Adrenal gland (tissue), 5 donors: ENCODE measurements at regions not wholly inside any gene's neighbourhood (a gene's known extent, or its start where the extent isn't known, plus 50 kb on each side); places are given as distances from the start of the nearest gene placed in this dataset.

Source experiments
- POLR2A ChIP-seq, 2 donors: fragments of 450-650 bp; IDR thresholded peaks; one replicate each; pipeline ENCODE4 v1.6.1; 2017; ENCODE audit warnings: antibody characterized with exemption in 2 of 2, mild to moderate bottlenecking in 2 of 2, moderate library complexity in 1 of 2
- TF ChIP-seq, protein P1 (sequence below), 6 experiments: fragments of 450-650 bp in 4 of 6; fragments of 200-600 bp in 2 of 6; sonication (generic) in 1 of 6; IDR thresholded peaks; 1 replicate in 5 of 6; 2 replicates in 1 of 6; pipeline versions ENCODE4 v1.5.1 to v1.8.0; 2016 to 2021; ENCODE audit warnings: antibody characterized with exemption in 6 of 6, mild to moderate bottlenecking in 2 of 6, moderate library complexity in 1 of 6
- donor health status: DM: no; HTN: no; CAD: no.

DNA sequence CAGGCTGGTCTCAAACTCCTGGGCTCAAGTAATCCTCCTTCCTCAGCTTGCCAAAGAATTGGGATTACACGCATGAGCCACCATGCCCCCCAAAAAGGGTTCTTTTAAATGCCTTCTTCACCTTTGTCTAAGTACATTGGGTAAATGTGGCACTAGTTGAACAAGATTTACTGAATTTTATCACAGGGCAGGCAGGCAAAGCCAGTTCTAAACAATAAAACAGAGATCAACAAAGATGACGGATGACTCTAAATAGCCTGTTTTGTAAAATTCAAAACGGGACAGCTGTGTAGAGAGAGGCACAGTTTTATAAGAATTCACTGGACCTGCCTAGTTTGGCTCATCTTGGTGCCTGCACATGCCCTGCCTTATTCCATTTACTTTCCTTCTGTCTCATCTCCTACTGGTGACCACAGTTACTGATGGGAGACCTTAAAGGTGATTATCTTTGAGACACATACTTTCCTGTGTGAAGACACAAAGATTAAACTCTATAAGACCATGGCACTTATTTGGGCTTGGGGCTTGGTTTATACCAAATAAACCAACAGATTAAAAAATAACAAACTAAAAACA is 149.6 kb upstream of the DMRT1 start:
- TF ChIP-seq, protein P1, sequence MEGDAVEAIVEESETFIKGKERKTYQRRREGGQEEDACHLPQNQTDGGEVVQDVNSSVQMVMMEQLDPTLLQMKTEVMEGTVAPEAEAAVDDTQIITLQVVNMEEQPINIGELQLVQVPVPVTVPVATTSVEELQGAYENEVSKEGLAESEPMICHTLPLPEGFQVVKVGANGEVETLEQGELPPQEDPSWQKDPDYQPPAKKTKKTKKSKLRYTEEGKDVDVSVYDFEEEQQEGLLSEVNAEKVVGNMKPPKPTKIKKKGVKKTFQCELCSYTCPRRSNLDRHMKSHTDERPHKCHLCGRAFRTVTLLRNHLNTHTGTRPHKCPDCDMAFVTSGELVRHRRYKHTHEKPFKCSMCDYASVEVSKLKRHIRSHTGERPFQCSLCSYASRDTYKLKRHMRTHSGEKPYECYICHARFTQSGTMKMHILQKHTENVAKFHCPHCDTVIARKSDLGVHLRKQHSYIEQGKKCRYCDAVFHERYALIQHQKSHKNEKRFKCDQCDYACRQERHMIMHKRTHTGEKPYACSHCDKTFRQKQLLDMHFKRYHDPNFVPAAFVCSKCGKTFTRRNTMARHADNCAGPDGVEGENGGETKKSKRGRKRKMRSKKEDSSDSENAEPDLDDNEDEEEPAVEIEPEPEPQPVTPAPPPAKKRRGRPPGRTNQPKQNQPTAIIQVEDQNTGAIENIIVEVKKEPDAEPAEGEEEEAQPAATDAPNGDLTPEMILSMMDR (IDR thresholded peaks at IDR 0.05): no peak
- TF ChIP-seq POLR2A (IDR thresholded peaks at IDR 0.05): no peak
